Muscle layer of colon (tissue), 2 donors: ENCODE measurements at regions not wholly inside any gene's neighbourhood (a gene's known extent, or its start where the extent isn't known, plus 50 kb on each side); places are given as distances from the start of the nearest gene placed in this dataset.
"Not testable (repeated sequence)": the region's sequence is repeated elsewhere in the genome, so short reads cannot be mapped to it uniquely, and the experiment has no call there.

Experiments used
- H3K27ac ChIP-seq: one replicate; pipeline ENCODE4 v1.7.0; 2013; ENCODE audit warnings: low read depth, mild to moderate bottlenecking, low read length, moderate library complexity
- H3K27me3 ChIP-seq, 2 donors: one replicate each; pipeline ENCODE4 v1.7.0; 2013; ENCODE audit warnings: low read length in 2 of 2, mild to moderate bottlenecking in 2 of 2; ENCODE audit not compliant: insufficient read depth in 2 of 2, control insufficient read depth in 1 of 2
- H3K36me3 ChIP-seq: one replicate; pipeline ENCODE4 v1.7.0; 2013; ENCODE audit warnings: mild to moderate bottlenecking, low read length; ENCODE audit not compliant: insufficient read depth
- H3K4me1 ChIP-seq: one replicate; pipeline ENCODE4 v1.7.0; 2013; ENCODE audit warnings: mild to moderate bottlenecking, low read length; ENCODE audit not compliant: insufficient read depth
- H3K4me3 ChIP-seq, 2 donors: one replicate each; pipeline ENCODE4 v1.7.0; 2013; ENCODE audit warnings: low read length in 2 of 2, low read depth in 1 of 2, mild to moderate bottlenecking in 1 of 2, moderate library complexity in 1 of 2
- H3K9ac ChIP-seq: one replicate; pipeline ENCODE4 v1.7.0; 2013; ENCODE audit warnings: low read length
- H3K9me3 ChIP-seq: one replicate; pipeline ENCODE4 v1.7.0; 2013; ENCODE audit warnings: mild to moderate bottlenecking, low read length
- donor health status: abdominal sarcoma.
- donor health status: Adenocarcinoma of cecum.

DNA sequence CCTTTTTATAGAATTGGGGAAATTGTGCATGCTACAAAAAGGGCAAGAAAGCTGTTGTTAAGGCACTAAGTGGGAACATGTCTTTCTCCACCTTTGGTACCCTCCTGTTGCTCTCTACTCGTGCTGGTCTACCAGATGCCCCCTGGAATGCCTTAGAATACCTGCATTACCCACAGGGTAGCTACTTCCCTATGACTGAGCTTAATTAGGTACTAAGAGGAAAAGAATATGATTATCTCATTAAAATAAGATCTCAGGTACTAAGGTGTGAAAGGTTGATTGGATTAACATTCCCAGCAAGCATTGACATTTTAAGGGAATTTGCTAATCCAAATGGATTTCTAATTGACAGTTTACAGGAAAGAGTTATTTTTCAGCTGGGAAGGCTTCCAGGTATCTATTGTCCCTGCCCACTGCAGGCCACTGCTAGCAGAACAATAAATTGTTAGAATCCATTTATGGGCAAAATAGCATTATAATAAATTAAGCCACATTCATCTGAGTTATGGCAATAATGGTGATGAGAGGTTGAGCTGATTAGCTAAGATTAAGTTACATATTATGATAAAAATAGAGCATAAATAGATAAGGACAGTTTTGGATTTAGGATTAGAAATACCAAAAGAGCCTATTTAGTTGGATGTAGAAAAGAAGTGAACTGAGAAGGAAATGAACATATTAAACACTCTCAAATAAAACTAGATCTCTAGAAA lies 67.8 kb upstream of the GRIP1 start:
- Histone ChIP-seq H3K27me3 (no peaks in the 10 kb centered on the region), H3K9me3 (no peaks in the 10 kb centered on the region), H3K27ac (no peak overlapping the region), H3K9ac (no peak overlapping the region), H3K4me1 (peaks cover 6% of the 10 kb centered on the region), H3K4me3 (no peak overlapping the region), H3K36me3 (no peaks in the 10 kb centered on the region)

DNA sequence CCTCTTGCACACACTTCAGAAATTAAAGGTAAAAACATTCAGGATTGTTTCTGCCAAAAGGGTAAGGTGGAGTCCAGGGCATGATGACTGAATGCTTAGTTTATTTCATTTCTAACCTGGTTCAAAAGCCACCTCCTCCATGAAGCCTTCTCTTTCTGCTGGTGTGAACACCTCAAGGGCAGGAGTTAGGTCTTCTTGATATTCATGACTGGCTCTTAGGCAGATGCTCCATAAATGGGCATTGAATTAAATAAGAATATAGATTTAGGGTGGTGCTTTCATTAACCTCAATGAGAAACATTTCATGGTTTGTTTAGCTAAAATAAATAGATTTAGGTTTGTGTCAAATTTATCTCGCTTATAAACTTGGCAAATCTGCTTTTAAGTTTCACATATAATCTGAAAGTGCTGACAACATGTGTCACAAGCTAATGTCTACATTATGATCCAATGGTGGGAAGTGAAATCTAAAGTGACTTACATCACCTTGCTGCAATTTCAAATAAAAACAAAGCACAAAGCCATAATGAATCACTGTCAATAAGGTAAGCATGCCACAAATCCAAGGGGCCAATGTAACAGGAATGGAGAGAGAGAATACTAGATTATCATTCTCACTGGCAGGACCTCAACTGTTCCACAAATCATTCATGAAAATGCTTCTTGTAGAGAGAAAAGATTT lies 72.7 kb upstream of the GRIP1 start:
- Histone ChIP-seq H3K4me1 (peaks cover 4% of the 10 kb centered on the region), H3K36me3 (no peaks in the 10 kb centered on the region), H3K4me3 (no peak overlapping the region), H3K27ac (no peak overlapping the region), H3K9me3 (no peaks in the 10 kb centered on the region), H3K9ac (no peak overlapping the region), H3K27me3 (no peaks in the 10 kb centered on the region)

DNA sequence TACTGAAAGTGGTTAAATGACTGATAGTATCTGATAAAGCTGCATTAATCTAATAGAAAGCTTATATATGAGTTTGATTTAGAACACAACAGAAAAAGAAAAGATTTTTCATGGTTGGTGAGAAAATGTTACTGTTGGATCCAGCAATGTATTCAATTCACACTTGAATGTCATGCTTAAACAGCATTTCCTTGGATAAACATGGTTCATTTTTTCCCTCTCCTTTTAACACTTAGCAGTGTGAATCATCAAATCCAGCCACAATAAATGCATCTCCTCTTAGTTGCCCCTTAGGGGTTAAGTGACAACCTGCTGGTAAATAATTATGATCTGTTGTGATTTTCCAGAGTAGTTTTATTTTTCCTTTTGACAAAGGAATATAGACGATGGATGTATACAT lies 74.9 kb upstream of the GRIP1 start:
- no peaks in the 10 kb centered on the region for H3K36me3 ChIP-seq
- no peaks in the 10 kb centered on the region for H3K9me3 ChIP-seq
- H3K27ac ChIP-seq = no peak overlapping the region
- no peak overlapping the region for H3K9ac ChIP-seq
- H3K27me3 ChIP-seq = no peaks in the 10 kb centered on the region
- no peak overlapping the region for H3K4me3 ChIP-seq
- H3K4me1 ChIP-seq = peaks cover 4% of the 10 kb centered on the region

DNA sequence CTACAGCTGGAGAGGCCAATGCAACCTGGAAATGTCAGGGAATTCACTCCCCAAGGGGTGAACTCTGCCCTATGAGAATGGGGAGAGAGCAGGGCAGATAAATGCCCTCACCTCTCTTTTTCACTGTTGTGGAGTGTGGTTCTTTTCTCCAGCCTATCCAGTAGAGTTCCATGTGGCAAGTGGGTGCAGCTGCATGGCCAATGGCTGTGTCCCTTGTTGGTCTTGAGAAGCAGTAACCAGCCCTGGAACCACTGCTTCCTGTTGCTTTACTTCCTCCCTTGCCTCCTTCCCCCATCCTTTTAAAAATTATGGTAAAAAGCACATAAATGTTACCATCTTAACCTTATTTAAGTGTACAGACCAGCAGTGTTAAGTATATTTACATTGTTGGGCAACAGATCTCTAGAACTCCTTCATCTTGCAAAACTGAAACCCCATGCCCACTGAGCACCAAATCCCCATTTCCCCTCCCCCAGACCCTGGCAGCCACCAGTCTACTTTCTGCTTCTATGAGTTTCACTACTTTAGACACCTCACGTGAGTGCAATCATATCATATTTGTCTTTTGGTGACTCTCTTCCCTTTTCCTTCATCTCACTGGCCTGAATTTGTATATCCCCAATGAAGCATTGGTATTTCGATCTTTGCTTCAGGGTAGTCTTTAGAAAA lies 77.0 kb upstream of the GRIP1 start:
- Histone ChIP-seq H3K9me3 (no peaks in the 10 kb centered on the region), H3K4me1 (peaks cover 4% of the 10 kb centered on the region), H3K9ac (no peak overlapping the region), H3K36me3 (no peaks in the 10 kb centered on the region), H3K27ac (no peak overlapping the region), H3K4me3 (no peak overlapping the region), H3K27me3 (no peaks in the 10 kb centered on the region)

DNA sequence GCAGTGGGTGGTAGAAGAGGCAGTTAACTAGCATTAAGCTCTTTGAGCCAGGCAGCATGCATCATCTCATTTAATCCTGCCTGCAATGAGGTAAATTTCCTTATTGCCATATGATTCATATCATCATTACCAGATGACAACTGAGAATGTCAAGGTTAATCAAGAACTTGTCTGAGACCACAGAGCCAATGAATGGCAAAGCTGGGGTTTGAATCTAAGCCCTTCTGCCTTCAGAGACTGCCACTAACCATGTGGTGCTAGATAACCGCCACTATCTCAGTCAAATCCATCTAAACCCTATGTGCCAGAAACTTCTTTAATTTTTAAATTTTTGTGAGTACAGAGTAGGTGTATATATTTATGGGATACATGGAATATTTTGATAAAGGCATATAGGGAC lies 77.8 kb upstream of the GRIP1 start:
- Histone ChIP-seq H3K9ac (no peak overlapping the region), H3K4me3 (peak overlapping the region in 1 of 2 donors; percentile 1), H3K9me3 (no peaks in the 10 kb centered on the region), H3K36me3 (no peaks in the 10 kb centered on the region), H3K4me1 (peaks cover 4% of the 10 kb centered on the region), H3K27ac (no peak overlapping the region), H3K27me3 (no peaks in the 10 kb centered on the region)

DNA sequence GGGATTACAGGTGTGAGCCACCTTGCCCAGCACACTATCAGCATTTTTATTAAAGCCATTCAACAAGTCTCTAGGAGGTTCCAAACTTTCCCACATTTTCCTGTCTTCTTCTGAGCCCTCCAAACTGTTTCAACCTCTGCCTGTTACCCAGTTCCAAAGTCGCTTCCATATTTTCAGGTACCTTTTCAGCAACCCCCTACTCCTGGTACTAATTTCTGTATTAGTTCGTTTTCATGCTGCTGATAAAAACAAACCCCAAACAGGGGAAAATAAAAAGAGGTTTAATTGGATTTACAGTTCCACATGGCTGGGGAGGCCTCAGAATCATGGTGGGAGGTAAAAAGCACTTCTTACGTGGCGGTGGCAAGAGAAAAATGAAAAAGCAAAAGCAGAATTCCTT lies 81.2 kb upstream of the GRIP1 start:
- H3K27me3 ChIP-seq, H3K4me3 ChIP-seq, H3K4me1 ChIP-seq, H3K36me3 ChIP-seq, H3K9ac ChIP-seq, H3K9me3 ChIP-seq, H3K27ac ChIP-seq: not testable (repeated sequence)

DNA sequence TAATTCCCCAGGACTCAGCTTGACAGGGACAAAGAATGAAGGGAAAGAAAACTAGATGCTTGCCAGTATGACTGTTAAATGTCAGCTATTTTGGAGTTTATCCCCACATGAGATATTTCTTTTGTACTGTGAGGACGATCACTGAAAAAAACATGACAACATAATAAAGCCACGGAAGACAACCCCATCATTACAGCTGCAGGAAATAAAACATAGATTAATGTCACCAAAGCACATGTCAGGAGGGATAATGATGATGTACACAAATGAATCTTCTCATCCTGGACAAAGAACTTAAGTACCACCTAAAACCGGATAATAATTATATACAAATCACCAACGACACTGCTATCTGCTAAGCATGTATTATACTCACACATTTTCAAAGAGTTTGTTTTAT lies 84.6 kb upstream of the GRIP1 start:
- Histone ChIP-seq H3K9ac (no peak overlapping the region), H3K36me3 (no peaks in the 10 kb centered on the region), H3K4me1 (no peaks in the 10 kb centered on the region), H3K9me3 (no peaks in the 10 kb centered on the region), H3K4me3 (no peak overlapping the region), H3K27ac (no peak overlapping the region), H3K27me3 (no peaks in the 10 kb centered on the region)

DNA sequence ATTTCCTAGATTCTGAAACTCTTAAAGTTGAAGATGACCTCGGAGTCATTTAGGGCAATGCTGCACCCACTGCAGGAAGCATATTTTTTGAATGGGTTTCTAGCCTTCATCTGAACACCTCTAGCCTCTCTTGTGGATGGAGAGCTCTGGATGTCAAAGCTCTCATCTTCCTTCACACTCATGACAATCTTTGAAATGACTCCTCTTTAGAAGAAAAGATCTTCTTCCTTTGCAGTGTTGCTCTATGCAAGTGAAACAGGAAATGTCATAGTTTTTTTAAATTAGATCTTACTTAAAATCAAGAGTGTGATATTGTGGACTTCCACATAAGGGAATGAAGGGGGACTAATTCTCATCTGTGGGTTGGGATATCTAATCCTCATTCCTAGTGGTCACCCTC lies 86.3 kb upstream of the GRIP1 start:
- H3K27me3 ChIP-seq = no peaks in the 10 kb centered on the region
- no peak overlapping the region for H3K4me3 ChIP-seq
- H3K27ac ChIP-seq = no peak overlapping the region
- no peaks in the 10 kb centered on the region for H3K9me3 ChIP-seq
- no peaks in the 10 kb centered on the region for H3K4me1 ChIP-seq
- H3K9ac ChIP-seq = no peak overlapping the region
- no peaks in the 10 kb centered on the region for H3K36me3 ChIP-seq

DNA sequence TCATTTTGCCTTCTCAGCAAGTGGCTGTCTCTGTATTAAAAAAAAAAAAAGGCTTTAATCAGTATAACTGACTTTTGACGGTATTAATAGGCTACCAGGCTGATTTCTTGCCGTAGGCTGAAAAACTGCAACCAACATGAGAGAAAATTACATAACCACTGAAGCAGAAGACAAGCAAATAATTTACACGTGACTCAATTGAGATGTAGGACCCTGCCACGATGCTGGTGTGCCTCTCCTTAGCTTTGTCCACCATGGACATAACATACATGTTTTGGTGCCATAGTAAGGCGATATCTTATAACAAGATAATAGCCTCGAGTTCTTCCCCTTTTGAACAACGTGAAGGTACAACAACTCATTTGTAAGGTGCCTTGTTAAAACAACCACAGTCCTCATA lies 88.7 kb upstream of the GRIP1 start:
- no peak overlapping the region for H3K9ac ChIP-seq
- no peak overlapping the region for H3K27ac ChIP-seq
- H3K9me3 ChIP-seq = no peaks in the 10 kb centered on the region
- H3K36me3 ChIP-seq = no peaks in the 10 kb centered on the region
- no peaks in the 10 kb centered on the region for H3K4me1 ChIP-seq
- H3K4me3 ChIP-seq = no peak overlapping the region
- H3K27me3 ChIP-seq = no peaks in the 10 kb centered on the region

DNA sequence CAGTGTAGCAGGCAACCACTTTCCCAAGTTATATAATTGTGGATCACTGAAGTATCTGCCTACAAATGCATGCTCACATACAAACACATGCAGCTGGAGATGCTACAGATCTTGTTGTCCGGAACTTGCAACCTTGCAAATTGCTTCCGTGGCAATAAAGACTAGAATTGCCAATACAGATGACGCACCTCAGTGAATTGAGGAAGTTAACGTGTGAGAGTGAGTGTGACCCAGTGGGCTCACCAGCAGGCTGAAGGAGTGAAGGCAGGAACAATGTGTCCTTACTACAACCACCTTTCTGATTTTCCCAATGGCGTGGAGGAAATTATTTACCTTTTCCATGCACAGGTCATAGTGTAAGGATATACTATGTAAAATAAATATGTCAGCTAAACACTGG lies 89.4 kb upstream of the GRIP1 start:
- Histone ChIP-seq H3K36me3 (no peaks in the 10 kb centered on the region), H3K9me3 (no peaks in the 10 kb centered on the region), H3K9ac (no peak overlapping the region), H3K4me3 (no peak overlapping the region), H3K27me3 (no peaks in the 10 kb centered on the region), H3K4me1 (no peaks in the 10 kb centered on the region), H3K27ac (no peak overlapping the region)

DNA sequence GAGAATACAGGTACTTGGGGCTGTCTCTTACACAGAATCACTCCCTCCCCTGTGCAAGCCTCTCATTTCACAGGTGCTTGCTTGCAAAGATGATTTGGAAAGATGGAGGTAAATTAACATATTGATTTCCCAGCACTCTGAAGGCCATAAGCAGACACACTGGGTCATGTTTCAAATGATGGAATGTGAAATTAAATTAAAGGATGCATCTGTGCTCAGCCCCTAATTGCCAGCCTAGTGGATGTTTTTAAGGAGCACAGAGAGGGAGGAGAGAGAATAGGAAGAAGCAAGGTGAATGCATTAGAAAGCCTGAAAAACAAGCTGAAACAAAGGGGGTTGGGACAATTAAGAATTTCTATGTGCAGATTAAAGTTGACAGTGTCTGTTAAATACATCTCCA lies 96.1 kb upstream of the GRIP1 start:
- Histone ChIP-seq H3K4me3 (no peak overlapping the region), H3K9me3 (no peaks in the 10 kb centered on the region)

More for the DNA sequence above, 96.1 kb upstream of the GRIP1 start:
- H3K36me3 ChIP-seq = no peaks in the 10 kb centered on the region
- H3K4me1 ChIP-seq = no peaks in the 10 kb centered on the region
- no peaks in the 10 kb centered on the region for H3K27me3 ChIP-seq
- no peak overlapping the region for H3K27ac ChIP-seq
- H3K9ac ChIP-seq = no peak overlapping the region
